ENCODE measurements at regions not wholly inside any gene's neighbourhood (a gene's known extent, or its start where the extent isn't known, plus 50 kb on each side); places are given as distances from the start of the nearest gene placed in this dataset.

- TF ChIP-seq YY1 (IDR thresholded peaks at IDR 0.05; ENCODE audit: insufficient read depth, insufficient read length): no peak
- no peak for TF ChIP-seq ZNF274 (IDR thresholded peaks at IDR 0.05; ENCODE audit: low read depth, low read length)
- TF ChIP-seq SUZ12 (IDR thresholded peaks at IDR 0.05; ENCODE audit: extremely low read depth, insufficient read depth, insufficient read length): no peak
Observed at GRCh38 chr15:39514933-39515332, 65.9 kb upstream of the THBS1 start.
